ENCODE measurements at regions not wholly inside any gene's neighbourhood (a gene's known extent, or its start where the extent isn't known, plus 50 kb on each side); places are given as distances from the start of the nearest gene placed in this dataset.
"Not testable (repeated sequence)": the region's sequence is repeated elsewhere in the genome, so short reads cannot be mapped to it uniquely, and the experiment has no call there.

- WGBS, 3 donors = 40 to 45% (median 45%) methylated on average over 3 of the region's 3 CpGs
- no peak overlapping the region for H3K4me3 ChIP-seq
- no peaks in the 10 kb centered on the region for H3K27me3 ChIP-seq
- TF ChIP-seq EP300 (IDR thresholded peaks at IDR 0.05) (no peak), CTCF (IDR thresholded peaks at IDR 0.05) (no peak), POLR2A (IDR thresholded peaks at IDR 0.05) (no peak)
- intact Hi-C loops (cut with DNase I) = no loop called here
- H3K36me3 ChIP-seq = no peaks in the 10 kb centered on the region
- no peaks in the 10 kb centered on the region for H3K9me3 ChIP-seq
- no peak for DNase-seq
- H3K4me1 ChIP-seq (ENCODE audit: insufficient read depth) = no peaks in the 10 kb centered on the region
- H3K27ac ChIP-seq = no peak overlapping the region
Measured at GRCh38 chr5:28398185-28398584, 1359.8 kb upstream of the CDH9 start.

- Histone ChIP-seq H3K27me3 (no peaks in the 10 kb centered on the region), H3K27ac (no peak overlapping the region), H3K4me3 (no peak overlapping the region), H3K9me3 (no peaks in the 10 kb centered on the region), H3K4me1 (ENCODE audit: insufficient read depth) (no peaks in the 10 kb centered on the region), H3K36me3 (no peaks in the 10 kb centered on the region)
- intact Hi-C loops (cut with DNase I) = no loop called here
- WGBS, 3 donors = 7 to 10% (median 8%) methylated on average over 4 of the region's 4 CpGs
- DNase-seq = no peak
- TF ChIP-seq CTCF (IDR thresholded peaks at IDR 0.05) (no peak), EP300 (IDR thresholded peaks at IDR 0.05) (no peak), POLR2A (IDR thresholded peaks at IDR 0.05) (no peak)
Measured at GRCh38 chr5:28397502-28397941, 1359.1 kb upstream of the CDH9 start.

GRCh38 chr5:28391277-28391676 lies 1352.9 kb upstream of the CDH9 start:
- Histone ChIP-seq H3K4me3 (no peak overlapping the region), H3K27me3 (no peaks in the 10 kb centered on the region), H3K4me1 (ENCODE audit: insufficient read depth) (no peaks in the 10 kb centered on the region), H3K9me3 (no peaks in the 10 kb centered on the region), H3K27ac (no peak overlapping the region), H3K36me3 (no peaks in the 10 kb centered on the region)
- intact Hi-C loops (cut with DNase I) = no loop called here
- no peak for TF ChIP-seq EP300 (IDR thresholded peaks at IDR 0.05)
- TF ChIP-seq CTCF (IDR thresholded peaks at IDR 0.05) = no peak
- no peak for TF ChIP-seq POLR2A (IDR thresholded peaks at IDR 0.05)
- no peak for DNase-seq
- 80 to 86% (median 85%) methylated on average over 1 of the region's 1 CpG for WGBS, 3 donors

- H3K9me3 ChIP-seq = no peaks in the 10 kb centered on the region
- intact Hi-C loops (cut with DNase I) = no loop called here
- TF ChIP-seq EP300 (IDR thresholded peaks at IDR 0.05) (no peak), POLR2A (IDR thresholded peaks at IDR 0.05) (no peak), CTCF (IDR thresholded peaks at IDR 0.05) (no peak)
- no peaks in the 10 kb centered on the region for H3K27me3 ChIP-seq
- no peak for DNase-seq
- no peaks in the 10 kb centered on the region for H3K36me3 ChIP-seq
- H3K4me1 ChIP-seq (ENCODE audit: insufficient read depth) = no peaks in the 10 kb centered on the region
- H3K27ac ChIP-seq = no peak overlapping the region
- WGBS, 3 donors = 35 to 79% (median 52%) methylated on average over 1 of the region's 1 CpG
- H3K4me3 ChIP-seq = no peak overlapping the region
Measured at GRCh38 chr5:28390341-28390740, 1352.0 kb upstream of the CDH9 start.

- not testable (repeated sequence) for H3K4me1 ChIP-seq (ENCODE audit: insufficient read depth); H3K4me3 ChIP-seq
- WGBS, 3 donors = 87 to 91% (median 90%) methylated on average over 3 of the region's 3 CpGs
Measured at GRCh38 chr5:28389727-28390126, 1351.3 kb upstream of the CDH9 start.

More at GRCh38 chr5:28389727-28390126, 1351.3 kb upstream of the CDH9 start:
- H3K27ac ChIP-seq; H3K9me3 ChIP-seq; H3K36me3 ChIP-seq; H3K27me3 ChIP-seq; intact Hi-C loops (cut with DNase I); DNase-seq: not testable (repeated sequence)

Data from ovary (tissue), 7 donors.